ENCODE measurements at regions not wholly inside any gene's neighbourhood (a gene's known extent, or its start where the extent isn't known, plus 50 kb on each side); places are given as distances from the start of the nearest gene placed in this dataset.
A peak's percentile ranks its signal among the peaks of the same experiment; 100 is the strongest.

GRCh38 chr13:34777089-34777913 lies 164.8 kb upstream of the NBEA start:
- no peak for DNase-seq

GRCh38 chr13:34777914-34778303 lies 164.2 kb upstream of the NBEA start:
- DNase-seq, result no peak

GRCh38 chr13:34779171-34779570 lies 162.9 kb upstream of the NBEA start:
- DNase-seq, result no peak

- no peak for DNase-seq
These were observed 148.8 kb upstream of the NBEA start for GRCh38 chr13:34793301-34793700.

- no peak for DNase-seq
These were observed 138.3 kb upstream of the NBEA start for GRCh38 chr13:34803756-34804155.

GRCh38 chr13:34805347-34805746 lies 136.7 kb upstream of the NBEA start:
- DNase-seq, result no peak

- DNase-seq, result no peak
These were observed 133.4 kb upstream of the NBEA start for GRCh38 chr13:34808649-34809048.

GRCh38 chr13:34810996-34811395 lies 131.1 kb upstream of the NBEA start:
- no peak for DNase-seq

GRCh38 chr13:34815526-34815925 lies 126.5 kb upstream of the NBEA start:
- DNase-seq, result no peak

- DNase-seq, result no peak
These were observed 125.7 kb upstream of the NBEA start for GRCh38 chr13:34816245-34816884.

GRCh38 chr13:34816908-34817665 lies 125.0 kb upstream of the NBEA start:
- no peak for DNase-seq

GRCh38 chr13:34822650-34823049 lies 119.4 kb upstream of the NBEA start:
- no peak for DNase-seq

- DNase-seq, result no peak
These were observed 115.6 kb upstream of the NBEA start for GRCh38 chr13:34826432-34826831.

GRCh38 chr13:34833562-34834182 lies 108.4 kb upstream of the NBEA start:
- no peak for DNase-seq

- peak; percentile 9 for DNase-seq
These were observed 99.6 kb upstream of the NBEA start for GRCh38 chr13:34842466-34842865.

- DNase-seq, result peak; percentile 39
These were observed 94.3 kb upstream of the NBEA start for GRCh38 chr13:34847766-34848165.

GRCh38 chr13:34849406-34849805 lies 92.7 kb upstream of the NBEA start:
- DNase-seq, result no peak

- DNase-seq, result no peak
These were observed 88.9 kb upstream of the NBEA start for GRCh38 chr13:34853161-34853560.

- no peak for DNase-seq
These were observed 84.3 kb upstream of the NBEA start for GRCh38 chr13:34857558-34858325.

- no peak for DNase-seq
These were observed 79.8 kb upstream of the NBEA start for GRCh38 chr13:34862311-34862710.

GRCh38 chr13:34862716-34863115 lies 79.4 kb upstream of the NBEA start:
- no peak for DNase-seq

GRCh38 chr13:34863360-34864135 lies 78.5 kb upstream of the NBEA start:
- no peak for DNase-seq
